A549 (cell line): ENCODE measurements at regions not wholly inside any gene's neighbourhood (a gene's known extent, or its start where the extent isn't known, plus 50 kb on each side); places are given as distances from the start of the nearest gene placed in this dataset.

ENCODE experiments used
- ATAC-seq, 2 experiments: fragments of 200-7000 bp in 1 of 2; fragments of >200 bp in 1 of 2; cut with Nextera tagmentation in 1 of 2; cut with Tn5 transposase in 1 of 2; 3 replicates each; pipeline versions ENCODE4 v1.8.0 to v1.9.1; 2018 to 2020; ENCODE audit warnings: mild to moderate bottlenecking in 1 of 2, moderate library complexity in 1 of 2
- CTCF ChIA-PET: fragments of 300-600 bp; sonication (Branson Sonifier 250); formaldehyde crosslinking; extraction: SDS; loops from one replicate; lab custom pipeline; 2021; ENCODE audit warnings: antibody characterized with exemption, inconsistent platforms; lab: Yijun Ruan, JAX
- POLR2A ChIA-PET: fragments of 350-600 bp; formaldehyde crosslinking; extraction: SDS; loops from one replicate; lab custom pipeline; 2021; ENCODE audit warnings: antibody characterized with exemption, inconsistent platforms; lab: Yijun Ruan, JAX
- DNase-seq, 2 experiments: peaks; one replicate each; pipeline versions ENCODE4 v3.0.0 to v3.0.0-alpha.2; 2011 to 2016; ENCODE audit warnings: low read depth in 1 of 2, low spot score in 1 of 2
- FAIRE-seq: peaks from 2 replicates; lab custom pipeline; 2011; peaks lifted over from hg19 to GRCh38; lab: Jason Lieb, UNC
- H3K27ac ChIP-seq, 2 experiments: fragments of >200 bp; sonication (Bioruptor Twin); formaldehyde crosslinking; 3 replicates each; pipeline ENCODE4 v1.5.1; 2016 to 2017
- H3K4me1 ChIP-seq: fragments of >200 bp; sonication (Bioruptor Twin); formaldehyde crosslinking; 3 replicates; pipeline ENCODE4 v1.6.1; 2016
- H3K4me2 ChIP-seq: fragments of >200 bp; sonication (Bioruptor Twin); formaldehyde crosslinking; 3 replicates; pipeline ENCODE4 v1.6.1; 2016
- H3K4me3 ChIP-seq: fragments of >200 bp; sonication (Bioruptor Twin); formaldehyde crosslinking; 3 replicates; pipeline ENCODE4 v1.5.1; 2016
- H3K9me3 ChIP-seq: fragments of >200 bp; sonication (Bioruptor Twin); formaldehyde crosslinking; 3 replicates; pipeline ENCODE4 v1.6.1; 2016
- BHLHE40 ChIP-seq: IDR thresholded peaks from 2 replicates; pipeline ENCODE4 v1.6.1; 2012; ENCODE audit warnings: low read depth, low read length, inconsistent platforms
- CBX2 ChIP-seq: fragments of 200-600 bp; sonication (generic); IDR thresholded peaks from 2 replicates; pipeline ENCODE4 v1.6.1; 2016; ENCODE audit warnings: low read depth, mild to moderate bottlenecking, borderline replicate concordance
- CEBPB ChIP-seq, 2 experiments: fragments of >200 bp in 1 of 2; sonication (Bioruptor Twin) in 1 of 2; formaldehyde crosslinking in 1 of 2; IDR thresholded peaks; 2 replicates each; pipeline ENCODE4 v1.6.1; 2012 to 2016
- CHD4 ChIP-seq: fragments of 200-600 bp; sonication (generic); IDR thresholded peaks from 2 replicates; pipeline ENCODE4 v1.6.1; 2016; ENCODE audit warnings: antibody characterized with exemption, mild to moderate bottlenecking, borderline replicate concordance
- FOSL2 ChIP-seq, 2 experiments: fragments of 450-650 bp in 1 of 2; fragments of >200 bp in 1 of 2; sonication (Bioruptor Twin) in 1 of 2; formaldehyde crosslinking; IDR thresholded peaks; 2 replicates each; pipeline versions ENCODE4 v1.5.0 to v1.6.1; 2016 to 2020; ENCODE audit warnings: mild to moderate bottlenecking in 1 of 2, moderate library complexity in 1 of 2
- FOXS1 ChIP-seq: fragments of 250-450 bp; sonication (Bioruptor Pico); IDR thresholded peaks from 2 replicates; pipeline ENCODE4 v1.5.0; 2020; ENCODE audit warnings: mild to moderate bottlenecking, moderate library complexity
- GATA3 ChIP-seq: IDR thresholded peaks from 2 replicates; pipeline ENCODE4 v1.6.1; 2012; ENCODE audit warnings: borderline replicate concordance
- HDAC2 ChIP-seq: fragments of 200-600 bp; sonication (generic); IDR thresholded peaks from 2 replicates; pipeline ENCODE4 v1.6.1; 2016
- KDM1A ChIP-seq: fragments of 200-600 bp; sonication (generic); IDR thresholded peaks from 2 replicates; pipeline ENCODE4 v1.6.1; 2016; ENCODE audit warnings: low read depth, mild to moderate bottlenecking
- KDM5A ChIP-seq: fragments of 200-600 bp; sonication (generic); IDR thresholded peaks from 2 replicates; pipeline ENCODE4 v1.6.1; 2016; ENCODE audit warnings: antibody characterized with exemption, mild to moderate bottlenecking
- NFE2L2 ChIP-seq: fragments of 150-350 bp; conservative IDR thresholded peaks from 2 replicates; pipeline ENCODE4 v1.6.1; 2014; ENCODE audit warnings: low read length
- RAD21 ChIP-seq, 2 experiments: fragments of >200 bp in 1 of 2; sonication (Bioruptor Twin) in 1 of 2; formaldehyde crosslinking in 1 of 2; IDR thresholded peaks in 1 of 2; conservative IDR thresholded peaks in 1 of 2; 2 replicates in 1 of 2; 3 replicates in 1 of 2; pipeline ENCODE4 v1.6.1; 2012 to 2018; ENCODE audit warnings: inconsistent platforms in 1 of 2
- RARB ChIP-seq: fragments of 250-450 bp; sonication (Bioruptor Pico); IDR thresholded peaks from 2 replicates; pipeline ENCODE4 v1.8.0; 2021; ENCODE audit warnings: mild to moderate bottlenecking, moderate library complexity
- RCOR1 ChIP-seq: fragments of 150-350 bp; IDR thresholded peaks from 2 replicates; pipeline ENCODE4 v1.6.1; 2014; ENCODE audit warnings: antibody characterized with exemption, low read length, low read depth
- SREBF2 ChIP-seq: fragments of 450-650 bp; IDR thresholded peaks from 2 replicates; pipeline ENCODE4 v1.6.1; 2014; ENCODE audit warnings: mild to moderate bottlenecking, moderate library complexity
- TFCP2L1 ChIP-seq: fragments of 250-450 bp; sonication (Bioruptor Pico); IDR thresholded peaks from 2 replicates; pipeline ENCODE4 v1.5.0; 2021; ENCODE audit warnings: mild to moderate bottlenecking
- ZFP36 ChIP-seq: fragments of 450-650 bp; IDR thresholded peaks from 2 replicates; pipeline ENCODE4 v1.6.1; 2014; ENCODE audit warnings: borderline replicate concordance; ENCODE audit not compliant: partially characterized antibody
- ZNF302 ChIP-seq: fragments of 250-450 bp; sonication (Bioruptor Pico); IDR thresholded peaks from 2 replicates; pipeline ENCODE4 v1.9.0; 2021; ENCODE audit warnings: inconsistent platforms, mild to moderate bottlenecking, moderate library complexity
- WGBS: methylation state at CpG from one replicate; pipeline ENCODE4 v1.1.6; 2017; ENCODE audit errors: missing lambda C conversion rate; 5-methylcytosine and 5-hydroxymethylcytosine counted together
- TF ChIP-seq, protein P1 (sequence below): IDR thresholded peaks from 2 replicates; pipeline ENCODE4 v1.6.1; 2012
- TF ChIP-seq, protein P2 (sequence below): fragments of 200-600 bp; sonication (generic); IDR thresholded peaks from 2 replicates; pipeline ENCODE4 v1.6.1; 2016; ENCODE audit warnings: antibody characterized with exemption, mild to moderate bottlenecking, moderate library complexity
- TF ChIP-seq, protein P3 (sequence below): fragments of 250-450 bp; sonication (Bioruptor Pico); IDR thresholded peaks from 2 replicates; pipeline ENCODE4 v1.5.0; 2020; ENCODE audit warnings: low read depth, mild to moderate bottlenecking, moderate library complexity
- TF ChIP-seq, protein P4 (sequence below): fragments of 450-650 bp; IDR thresholded peaks from 2 replicates; pipeline ENCODE4 v1.6.1; 2014; ENCODE audit warnings: antibody characterized with exemption

DNA sequence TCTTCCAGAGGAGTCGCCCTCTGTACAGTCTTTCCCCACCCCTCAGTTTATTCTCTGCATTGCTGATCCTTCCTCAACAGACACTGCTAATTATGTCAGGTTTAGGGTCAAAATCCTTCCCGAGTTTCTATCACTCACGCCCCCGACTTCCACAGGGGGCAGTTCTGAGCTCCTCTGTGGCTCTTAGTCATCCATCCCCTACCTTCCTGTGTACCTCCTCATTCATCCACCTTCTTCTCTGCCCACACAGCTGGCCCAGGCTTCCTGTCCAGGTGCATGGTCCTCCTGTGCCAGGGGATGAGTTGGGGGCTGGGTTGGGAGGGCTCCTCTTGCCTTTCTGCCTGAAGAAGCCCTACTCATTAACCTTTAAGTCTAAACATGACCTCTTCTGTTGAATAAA lies 202.9 kb downstream of the ARL4C start:
- Histone ChIP-seq H3K4me2 (no peak overlapping the region), H3K27ac (peak overlapping the region; percentile 31 to 60; a peak in 5 of 6 replicates), H3K4me3 (no peak overlapping the region), H3K4me1 (peaks cover 51% of the 10 kb centered on the region), H3K9me3 (no peaks in the 10 kb centered on the region)
- POLR2A ChIA-PET = no interaction called here
- TF ChIP-seq, protein P1, sequence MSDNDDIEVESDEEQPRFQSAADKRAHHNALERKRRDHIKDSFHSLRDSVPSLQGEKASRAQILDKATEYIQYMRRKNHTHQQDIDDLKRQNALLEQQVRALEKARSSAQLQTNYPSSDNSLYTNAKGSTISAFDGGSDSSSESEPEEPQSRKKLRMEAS = no peak
- TF ChIP-seq RAD21 (conservative IDR thresholded peaks at IDR 0.05 in 1 of 2, IDR thresholded peaks at IDR 0.05 in 1 of 2) = 0 out of 5 replicates have a peak, but pooled peaks of 1 of the 2 experiments have one; percentile 12
- FAIRE-seq (no peak), DNase-seq (no peak), ATAC-seq (0 out of 6 replicates have a peak, but pooled peaks of 1 of the 2 experiments have one; percentile 24)
- WGBS = 60% methylated on average over 4 of the region's 4 CpGs
- CTCF ChIA-PET = interaction anchor here (0.9 to 1.7 kb wide), 3 partner anchors 9 to 251 kb away, joined by 3 to 4 read pairs (median 3); no protein-coding TSS in a partner anchor

DNA sequence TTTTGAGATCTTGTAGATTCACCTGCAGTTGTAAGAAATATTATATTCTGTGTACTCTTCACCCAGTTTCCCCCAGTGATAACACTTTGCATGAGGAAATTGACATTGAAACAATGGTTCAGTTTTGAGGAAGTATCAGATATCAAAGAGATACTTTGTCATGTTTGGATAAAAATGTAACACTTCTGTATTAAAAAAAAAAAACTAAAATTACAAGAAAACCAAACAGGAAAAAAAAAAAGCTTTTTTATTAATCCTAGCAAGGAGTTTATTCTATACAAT lies 204.0 kb downstream of the ARL4C start:
- CTCF ChIA-PET = interaction anchor here (0.9 to 1.7 kb wide), 3 partner anchors 10 to 252 kb away, joined by 3 to 4 read pairs (median 3); no protein-coding TSS in a partner anchor

DNA sequence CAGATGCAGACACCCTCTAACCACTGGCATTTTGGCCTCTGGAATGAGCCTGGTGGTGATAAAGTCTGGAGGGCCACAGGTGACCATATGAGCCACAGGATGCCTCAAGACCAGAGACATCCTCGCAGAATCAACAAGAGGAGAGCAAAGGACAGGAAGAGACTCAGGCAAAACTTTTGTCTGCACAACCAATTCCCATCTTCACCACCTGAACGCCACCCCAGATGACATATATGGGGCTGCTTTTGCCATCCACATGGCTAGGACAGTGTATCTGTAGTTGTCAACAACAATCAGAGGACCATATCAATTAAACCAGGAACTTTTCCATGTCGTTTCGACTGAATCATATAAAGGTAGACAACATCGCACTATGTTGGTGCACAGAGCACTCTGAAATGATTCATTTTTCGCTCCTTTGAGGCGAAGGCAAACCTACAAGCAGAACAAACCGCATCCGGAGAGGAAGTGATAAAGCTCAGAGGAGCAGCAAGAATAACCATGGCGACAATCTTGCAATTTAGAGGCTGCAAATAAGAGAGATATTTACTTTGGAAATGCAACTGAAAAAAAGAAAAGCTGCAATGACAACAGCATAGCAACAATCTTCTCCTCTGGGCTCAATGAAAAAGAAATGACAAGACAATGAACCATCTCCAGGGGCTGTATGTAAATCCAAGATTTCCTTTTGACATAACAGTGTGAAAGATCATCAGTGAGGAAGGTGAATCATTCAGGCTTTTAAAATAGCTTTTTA lies 204.5 kb downstream of the ARL4C start:
- ChIA-PET CTCF (interaction anchor here (1.2 to 3.1 kb wide), 4 partner anchors 11 to 253 kb away, joined by 3 to 8 read pairs (median 5); no protein-coding TSS in a partner anchor), POLR2A (interaction anchor here (0.8 kb wide), 1 partner anchor 13 kb away, joined by 4 read pairs; no protein-coding TSS in a partner anchor)
- 93% methylated on average over 10 of the region's 10 CpGs for WGBS
- TF ChIP-seq, protein P2, sequence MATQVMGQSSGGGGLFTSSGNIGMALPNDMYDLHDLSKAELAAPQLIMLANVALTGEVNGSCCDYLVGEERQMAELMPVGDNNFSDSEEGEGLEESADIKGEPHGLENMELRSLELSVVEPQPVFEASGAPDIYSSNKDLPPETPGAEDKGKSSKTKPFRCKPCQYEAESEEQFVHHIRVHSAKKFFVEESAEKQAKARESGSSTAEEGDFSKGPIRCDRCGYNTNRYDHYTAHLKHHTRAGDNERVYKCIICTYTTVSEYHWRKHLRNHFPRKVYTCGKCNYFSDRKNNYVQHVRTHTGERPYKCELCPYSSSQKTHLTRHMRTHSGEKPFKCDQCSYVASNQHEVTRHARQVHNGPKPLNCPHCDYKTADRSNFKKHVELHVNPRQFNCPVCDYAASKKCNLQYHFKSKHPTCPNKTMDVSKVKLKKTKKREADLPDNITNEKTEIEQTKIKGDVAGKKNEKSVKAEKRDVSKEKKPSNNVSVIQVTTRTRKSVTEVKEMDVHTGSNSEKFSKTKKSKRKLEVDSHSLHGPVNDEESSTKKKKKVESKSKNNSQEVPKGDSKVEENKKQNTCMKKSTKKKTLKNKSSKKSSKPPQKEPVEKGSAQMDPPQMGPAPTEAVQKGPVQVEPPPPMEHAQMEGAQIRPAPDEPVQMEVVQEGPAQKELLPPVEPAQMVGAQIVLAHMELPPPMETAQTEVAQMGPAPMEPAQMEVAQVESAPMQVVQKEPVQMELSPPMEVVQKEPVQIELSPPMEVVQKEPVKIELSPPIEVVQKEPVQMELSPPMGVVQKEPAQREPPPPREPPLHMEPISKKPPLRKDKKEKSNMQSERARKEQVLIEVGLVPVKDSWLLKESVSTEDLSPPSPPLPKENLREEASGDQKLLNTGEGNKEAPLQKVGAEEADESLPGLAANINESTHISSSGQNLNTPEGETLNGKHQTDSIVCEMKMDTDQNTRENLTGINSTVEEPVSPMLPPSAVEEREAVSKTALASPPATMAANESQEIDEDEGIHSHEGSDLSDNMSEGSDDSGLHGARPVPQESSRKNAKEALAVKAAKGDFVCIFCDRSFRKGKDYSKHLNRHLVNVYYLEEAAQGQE = no peak
- no peak for TF ChIP-seq TFCP2L1 (CRISPR knock-in tag)
- TF ChIP-seq CEBPB (IDR thresholded peaks at IDR 0.05) = no peak
- TF ChIP-seq NFE2L2 = no peak
- TF ChIP-seq FOXS1 (CRISPR knock-in tag) = no peak
- no peak for TF ChIP-seq RARB (CRISPR knock-in tag)
- no peak for TF ChIP-seq ZNF302 (CRISPR knock-in tag)
- TF ChIP-seq RCOR1 = no peak
- no peak for TF ChIP-seq HDAC2
- TF ChIP-seq, protein P3, sequence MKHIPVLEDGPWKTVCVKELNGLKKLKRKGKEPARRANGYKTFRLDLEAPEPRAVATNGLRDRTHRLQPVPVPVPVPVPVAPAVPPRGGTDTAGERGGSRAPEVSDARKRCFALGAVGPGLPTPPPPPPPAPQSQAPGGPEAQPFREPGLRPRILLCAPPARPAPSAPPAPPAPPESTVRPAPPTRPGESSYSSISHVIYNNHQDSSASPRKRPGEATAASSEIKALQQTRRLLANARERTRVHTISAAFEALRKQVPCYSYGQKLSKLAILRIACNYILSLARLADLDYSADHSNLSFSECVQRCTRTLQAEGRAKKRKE (CRISPR knock-in tag) = no peak
- TF ChIP-seq GATA3 = no peak
- TF ChIP-seq CBX2 = no peak
- no peak for TF ChIP-seq ZFP36
- TF ChIP-seq, protein P4, sequence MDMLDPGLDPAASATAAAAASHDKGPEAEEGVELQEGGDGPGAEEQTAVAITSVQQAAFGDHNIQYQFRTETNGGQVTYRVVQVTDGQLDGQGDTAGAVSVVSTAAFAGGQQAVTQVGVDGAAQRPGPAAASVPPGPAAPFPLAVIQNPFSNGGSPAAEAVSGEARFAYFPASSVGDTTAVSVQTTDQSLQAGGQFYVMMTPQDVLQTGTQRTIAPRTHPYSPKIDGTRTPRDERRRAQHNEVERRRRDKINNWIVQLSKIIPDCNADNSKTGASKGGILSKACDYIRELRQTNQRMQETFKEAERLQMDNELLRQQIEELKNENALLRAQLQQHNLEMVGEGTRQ = no peak
- TF ChIP-seq FOSL2 (IDR thresholded peaks at IDR 0.05) = no peak
- TF ChIP-seq FOSL2 (CRISPR knock-in tag; IDR thresholded peaks at IDR 0.05) = no peak
- no peak for TF ChIP-seq BHLHE40
- TF ChIP-seq KDM5A = no peak
- no peak for TF ChIP-seq KDM1A
- FAIRE-seq = no peak
- H3K4me2 ChIP-seq = peak overlapping the region; percentile 58
- no peaks in the 10 kb centered on the region for H3K9me3 ChIP-seq
- ATAC-seq = no peak
- H3K27ac ChIP-seq = peak overlapping the region; percentile 55 to 83; a peak in 5 of 6 replicates
- H3K4me3 ChIP-seq = no peak overlapping the region
- no peak for DNase-seq
- peaks cover 51% of the 10 kb centered on the region for H3K4me1 ChIP-seq

More for the DNA sequence above, 204.0 kb downstream of the ARL4C start:
- H3K4me2 ChIP-seq = no peak overlapping the region
- POLR2A ChIA-PET = no interaction called here
- ATAC-seq (no peak), FAIRE-seq (no peak), DNase-seq (no peak)
- no peak for TF ChIP-seq CHD4
- no peak for TF ChIP-seq SREBF2
- TF ChIP-seq FOXS1 (CRISPR knock-in tag) = no peak
- H3K4me3 ChIP-seq = no peak overlapping the region
- H3K4me1 ChIP-seq = peaks cover 51% of the 10 kb centered on the region
- no peaks in the 10 kb centered on the region for H3K9me3 ChIP-seq
- H3K27ac ChIP-seq = peak overlapping the region; percentile 31 to 83; a peak in 3 of 6 replicates
